GM19395 (cell line): ENCODE measurements at regions not wholly inside any gene's neighbourhood (a gene's known extent, or its start where the extent isn't known, plus 50 kb on each side); places are given as distances from the start of the nearest gene placed in this dataset.

ENCODE experiments used
- ATAC-seq: cut with Tn5 transposase; IDR thresholded peaks from one replicate; pipeline ENCODE4 v1.9.1; 2021; ENCODE audit warnings: mild to moderate bottlenecking, moderate library complexity; ENCODE audit not compliant: unreplicated experiment

DNA sequence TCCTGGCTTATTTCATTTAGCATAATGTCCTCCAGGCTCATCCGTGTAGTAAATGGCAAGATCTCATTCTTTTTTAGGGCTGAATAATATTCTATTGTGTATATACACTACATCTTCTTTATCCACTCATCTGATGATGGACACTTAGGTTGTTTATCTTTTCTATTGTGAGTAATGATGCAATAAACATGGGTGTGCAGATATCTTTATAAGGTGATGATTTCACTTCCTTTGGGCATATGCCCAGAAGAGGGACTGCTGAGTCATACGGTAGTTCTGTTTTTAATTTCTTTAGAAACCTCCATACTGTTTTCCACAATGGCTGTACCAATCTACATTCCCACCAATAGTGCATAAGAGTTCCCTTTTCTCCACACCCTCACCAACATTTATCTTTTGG is 317.6 kb upstream of the CNKSR2 start:
- ATAC-seq: no peak

DNA sequence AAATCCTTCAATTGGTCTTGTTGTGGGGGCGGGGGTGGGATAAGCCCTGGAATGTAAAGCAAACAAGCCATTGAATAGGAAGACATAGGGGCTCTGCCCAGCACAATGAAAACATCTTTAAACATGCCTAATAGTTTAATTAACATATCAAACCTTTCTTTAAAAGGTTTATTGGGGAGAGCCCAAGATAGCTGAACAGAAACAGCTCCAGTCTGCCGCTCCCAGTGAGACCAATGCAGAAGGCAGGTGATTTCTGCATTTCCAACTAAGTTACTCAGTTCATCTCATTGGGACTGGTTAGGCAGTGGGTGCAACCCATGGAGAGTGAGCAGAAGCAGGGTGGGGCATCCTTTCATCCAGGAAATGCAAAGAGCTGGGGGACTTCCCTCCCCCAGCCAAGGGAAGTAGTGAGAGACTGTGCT is 327.2 kb upstream of the CNKSR2 start:
- ATAC-seq: no peak

DNA sequence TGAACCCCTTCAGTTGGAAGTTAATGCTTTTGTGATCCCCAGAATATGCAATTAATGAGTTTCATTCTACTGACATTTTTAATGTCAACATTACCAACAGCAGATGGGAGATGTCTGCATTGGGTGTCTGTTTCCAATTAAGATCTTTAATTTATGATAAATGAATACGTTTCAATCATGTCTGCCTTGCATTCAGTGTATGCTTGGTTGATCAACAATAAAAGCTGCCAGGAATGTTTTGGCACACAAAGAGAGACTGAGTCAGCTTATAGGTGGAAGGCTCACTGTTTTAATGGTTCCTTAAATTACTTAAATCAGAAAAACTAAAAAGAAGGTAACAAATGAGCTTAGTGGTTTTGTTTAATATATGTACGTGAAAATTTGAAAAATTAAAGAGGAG is 359.9 kb upstream of the CNKSR2 start:
- no peak for ATAC-seq

DNA sequence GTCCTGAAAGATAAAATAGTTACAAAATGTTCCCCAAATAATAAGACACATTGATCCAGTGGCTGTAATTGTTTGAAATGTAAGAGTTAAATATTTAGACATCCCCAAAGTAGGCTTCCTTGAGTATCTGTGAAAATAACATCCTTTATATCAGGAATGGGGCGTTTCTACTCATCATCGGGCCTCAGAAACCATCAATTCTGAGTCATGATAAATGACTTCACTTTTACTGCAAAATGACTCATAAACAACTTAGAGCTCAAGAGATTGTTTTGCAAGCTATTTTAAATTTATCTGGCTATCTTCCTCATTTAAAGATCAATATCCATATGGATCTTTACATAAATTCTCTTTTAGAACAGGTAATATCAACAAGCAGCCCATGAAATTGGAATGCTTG is 369.4 kb upstream of the CNKSR2 start:
- ATAC-seq: no peak

DNA sequence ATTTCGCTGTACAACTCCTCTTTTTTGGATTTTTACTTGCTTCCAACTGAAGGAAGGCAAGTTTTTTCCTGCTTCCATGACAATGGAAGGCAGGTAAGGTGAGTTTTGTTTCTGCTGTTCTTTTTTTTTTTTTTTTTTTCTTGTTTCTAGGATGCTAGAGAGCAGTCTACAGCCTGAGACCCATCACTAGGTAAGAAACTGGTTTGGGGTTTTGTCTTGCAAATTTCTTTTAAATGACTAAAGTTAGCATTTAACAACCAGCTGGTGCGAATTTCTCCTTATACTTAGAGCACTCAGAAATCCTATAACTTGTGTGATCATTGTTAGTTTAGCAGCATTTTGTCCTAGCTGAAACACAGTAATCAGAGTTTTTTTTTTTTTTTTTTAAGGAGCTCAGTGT is 378.4 kb upstream of the CNKSR2 start:
- ATAC-seq: no peak

DNA sequence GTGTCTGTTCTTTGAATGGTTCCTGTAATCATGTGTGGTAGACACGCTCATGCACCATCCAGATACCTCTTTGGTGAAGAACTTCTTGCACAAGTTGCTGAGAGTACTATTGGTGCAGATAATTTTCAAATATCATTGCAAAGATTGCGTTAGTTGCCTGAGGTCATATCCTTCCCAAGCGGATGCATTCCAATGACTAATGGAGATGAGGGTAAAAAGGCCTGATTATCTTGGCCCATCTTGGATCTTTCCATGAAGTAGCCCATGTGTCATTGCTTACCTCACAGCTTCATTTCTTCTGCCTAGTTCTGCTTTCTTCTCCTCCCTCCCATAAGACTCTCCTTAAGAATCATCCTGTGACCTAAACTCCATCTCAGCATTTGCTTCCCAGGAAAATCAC is 384.9 kb upstream of the CNKSR2 start:
- ATAC-seq: no peak

DNA sequence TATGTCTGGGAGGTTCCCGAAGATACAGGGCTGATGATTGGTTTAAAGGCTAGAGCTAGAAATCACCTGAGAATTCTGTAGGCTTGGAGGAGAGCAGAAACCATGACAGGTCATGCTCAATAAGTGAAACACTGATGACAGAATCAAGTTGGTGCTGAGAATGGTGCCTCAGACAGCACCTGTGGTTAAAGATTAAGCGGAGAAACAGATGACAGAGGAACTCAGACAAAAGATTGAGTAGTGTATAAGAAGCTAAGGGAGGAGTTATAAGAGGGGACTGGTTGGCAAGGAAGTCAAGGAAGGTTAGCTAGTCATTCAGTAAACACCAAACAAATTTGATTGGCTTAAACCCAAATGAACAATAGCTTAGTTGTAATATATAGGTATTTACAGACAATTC is 385.4 kb upstream of the CNKSR2 start:
- no peak for ATAC-seq

DNA sequence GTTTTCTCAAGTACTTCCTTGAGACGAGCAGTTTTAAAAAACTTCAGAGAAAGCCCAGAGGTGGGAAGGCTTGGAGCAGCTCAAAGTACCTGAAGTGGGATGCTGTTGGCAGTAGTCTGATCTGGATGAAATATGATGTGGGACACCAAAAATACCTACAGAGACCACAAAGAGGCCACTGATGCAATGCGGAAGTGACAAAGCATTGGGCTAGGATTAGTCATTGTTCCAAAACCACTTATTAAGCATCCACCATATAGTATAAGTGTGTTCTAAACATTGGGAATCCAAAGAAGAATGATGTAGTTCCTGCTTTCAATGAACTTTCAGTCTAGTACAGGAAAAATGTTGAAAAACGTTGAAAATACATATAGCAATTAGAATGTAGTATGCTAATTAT is 386.1 kb upstream of the CNKSR2 start:
- no peak for ATAC-seq

DNA sequence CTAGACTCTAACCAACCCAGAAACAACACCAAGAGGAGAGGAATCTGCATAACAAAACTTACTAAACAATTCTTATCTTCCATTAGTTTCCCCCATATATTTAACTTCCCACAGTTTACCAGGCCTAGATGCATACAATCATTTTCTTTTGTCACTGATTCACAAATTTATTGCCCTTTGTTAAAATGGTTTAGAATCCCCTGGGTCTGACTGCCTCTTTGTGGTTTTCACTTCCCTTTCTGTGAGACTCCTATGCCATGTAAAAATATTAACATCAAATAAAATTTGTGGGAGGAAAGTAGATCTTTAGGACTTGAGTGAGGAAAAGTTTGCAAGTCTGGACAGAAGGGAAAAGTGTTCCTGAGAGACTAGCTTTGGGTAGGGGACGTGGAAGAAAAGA is 393.8 kb upstream of the CNKSR2 start:
- ATAC-seq: no peak

DNA sequence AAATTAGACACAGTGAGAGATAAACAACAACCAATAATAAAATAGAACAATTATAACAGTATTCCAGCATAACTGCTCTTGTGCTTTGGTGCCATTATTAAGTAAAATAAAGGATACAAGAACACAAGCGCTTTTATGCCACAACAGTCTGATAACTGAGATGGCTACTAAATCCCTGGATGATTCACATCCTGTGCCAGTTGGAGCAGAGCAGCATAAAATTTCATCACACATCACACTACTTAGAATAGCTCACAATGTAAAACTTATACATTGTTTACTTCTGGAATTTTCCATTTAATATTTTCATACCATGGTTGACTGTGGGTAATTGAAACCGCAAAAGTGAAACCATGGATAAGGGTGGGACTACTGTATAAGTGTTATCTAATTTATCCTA is 399.9 kb upstream of the CNKSR2 start:
- ATAC-seq: no peak

DNA sequence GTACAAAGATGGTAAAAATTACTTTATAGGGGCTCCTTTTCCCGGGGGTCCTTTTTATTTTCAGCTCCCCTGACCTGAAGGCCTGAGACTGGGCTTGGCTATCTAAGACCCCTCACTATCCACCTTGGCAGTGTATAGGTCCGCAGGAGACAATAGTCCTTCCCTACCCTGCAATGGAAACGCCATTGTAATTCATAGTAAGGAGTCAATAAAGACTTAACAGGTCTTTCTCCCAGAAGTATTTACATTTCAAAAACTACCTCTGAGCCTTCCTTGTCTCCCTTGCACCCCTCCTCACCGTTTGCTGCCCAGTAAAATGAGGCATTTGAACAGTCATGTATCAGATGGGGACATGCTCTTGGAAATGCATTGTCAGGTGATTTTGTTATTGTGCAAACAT is 401.2 kb upstream of the CNKSR2 start:
- ATAC-seq: no peak

DNA sequence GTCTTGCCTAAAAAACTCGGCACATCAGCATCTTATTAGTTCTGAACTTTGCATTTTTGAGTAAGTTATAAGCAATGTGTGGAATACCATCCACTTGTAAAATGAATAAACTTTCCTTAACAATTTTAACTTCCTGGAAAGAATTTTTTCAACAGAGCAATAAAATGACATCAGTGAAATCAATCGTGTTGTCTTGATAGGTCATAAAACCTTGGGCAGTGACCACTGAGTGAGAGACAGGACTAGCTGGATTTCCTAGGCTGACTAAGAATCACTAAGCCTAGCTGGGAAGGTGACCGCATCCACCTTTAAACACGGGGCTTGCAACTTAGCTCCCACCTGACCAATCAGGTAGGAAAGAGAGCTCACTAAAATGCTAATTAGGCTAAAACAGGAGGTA is 403.0 kb upstream of the CNKSR2 start:
- ATAC-seq: no peak

DNA sequence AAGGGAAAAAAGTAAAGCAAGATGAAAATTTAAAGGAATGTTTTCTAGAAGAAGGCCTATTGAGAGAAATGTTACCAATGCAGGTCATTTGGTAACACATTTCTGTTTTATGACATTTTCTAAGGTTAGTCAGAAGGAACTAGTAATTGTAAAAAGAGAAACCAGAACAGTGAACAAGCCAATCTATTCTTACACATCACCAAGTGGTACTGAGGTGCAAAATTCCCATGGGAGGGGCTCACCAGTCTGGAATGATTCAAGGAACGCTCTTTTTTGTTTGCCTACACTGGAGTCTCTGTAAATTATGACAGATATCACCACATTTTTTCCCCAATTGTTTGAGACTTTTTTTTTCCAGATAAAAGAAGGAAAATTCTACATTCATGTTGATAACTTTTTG is 404.7 kb upstream of the CNKSR2 start:
- ATAC-seq: no peak

DNA sequence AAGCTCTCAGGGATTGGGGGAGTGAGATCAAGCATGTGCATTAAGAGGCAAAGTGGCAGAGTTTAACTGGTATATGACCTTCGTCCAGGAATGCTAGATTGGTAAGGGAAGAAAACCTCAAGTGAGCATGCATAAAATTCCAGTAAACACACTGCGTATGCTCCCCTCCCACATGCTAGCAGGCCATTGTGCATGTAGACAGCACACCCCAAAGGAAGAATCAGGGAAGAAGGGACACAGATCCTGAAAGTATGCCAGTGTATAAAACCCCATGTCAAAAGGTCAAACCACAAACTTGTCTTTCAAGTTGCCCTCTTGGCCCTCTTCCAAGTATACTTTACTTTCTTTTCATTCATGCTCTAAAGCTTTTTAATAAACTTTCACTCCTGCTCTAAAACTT is 405.2 kb upstream of the CNKSR2 start:
- ATAC-seq: no peak

DNA sequence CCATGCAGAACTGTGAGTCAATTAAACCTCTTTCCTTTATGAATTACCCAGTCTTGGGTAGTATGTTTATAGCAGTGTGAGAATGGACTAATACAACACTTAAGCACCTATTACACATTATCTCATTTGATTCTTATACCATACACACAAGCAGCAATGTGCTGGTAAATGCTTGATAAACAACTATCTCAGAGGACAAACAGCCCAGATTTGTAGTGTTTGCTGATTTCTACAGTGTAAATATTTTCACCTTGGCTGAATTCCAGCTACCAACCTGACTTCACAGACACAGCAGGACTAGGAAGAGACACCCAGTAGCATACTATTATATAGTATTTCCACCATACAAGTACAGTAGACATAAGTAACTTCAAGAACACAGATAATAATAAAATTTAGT is 406.5 kb upstream of the CNKSR2 start:
- no peak for ATAC-seq

DNA sequence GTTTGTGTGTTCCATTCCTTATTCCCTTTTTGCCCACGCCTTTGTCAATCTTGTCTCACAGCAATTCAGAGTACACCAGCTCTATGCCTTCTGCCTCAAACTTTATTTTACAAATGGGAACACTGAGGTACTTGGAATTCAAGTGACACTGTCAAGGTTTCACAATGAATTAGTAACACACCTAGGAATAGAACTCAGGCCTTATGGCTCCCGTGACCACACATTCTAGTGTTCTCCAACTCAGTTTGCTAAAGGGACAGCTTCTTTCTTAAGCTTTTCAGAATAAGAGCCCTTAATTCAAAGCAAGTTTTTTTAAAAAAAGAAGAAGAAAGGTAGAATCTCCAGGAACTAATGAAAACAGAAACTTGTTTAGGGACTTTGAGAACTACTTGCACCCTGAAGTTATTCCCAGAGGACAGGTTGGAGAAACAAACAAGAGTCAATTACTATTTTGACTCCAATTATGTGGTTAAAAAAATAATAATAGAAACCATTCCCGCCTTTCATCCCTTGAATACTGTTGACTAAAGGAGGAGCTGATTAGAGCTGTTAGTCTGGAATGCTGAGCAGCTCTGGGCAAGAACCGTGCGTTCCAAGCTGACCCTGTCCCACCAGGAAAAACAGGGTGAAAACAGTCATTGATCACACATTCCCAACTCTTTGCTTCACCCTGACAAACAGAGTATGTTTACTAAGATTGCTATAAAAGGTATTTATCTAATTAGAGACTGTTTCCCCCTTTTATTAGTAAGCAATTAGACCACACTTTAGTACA is 408.8 kb upstream of the CNKSR2 start:
- ATAC-seq: no peak

DNA sequence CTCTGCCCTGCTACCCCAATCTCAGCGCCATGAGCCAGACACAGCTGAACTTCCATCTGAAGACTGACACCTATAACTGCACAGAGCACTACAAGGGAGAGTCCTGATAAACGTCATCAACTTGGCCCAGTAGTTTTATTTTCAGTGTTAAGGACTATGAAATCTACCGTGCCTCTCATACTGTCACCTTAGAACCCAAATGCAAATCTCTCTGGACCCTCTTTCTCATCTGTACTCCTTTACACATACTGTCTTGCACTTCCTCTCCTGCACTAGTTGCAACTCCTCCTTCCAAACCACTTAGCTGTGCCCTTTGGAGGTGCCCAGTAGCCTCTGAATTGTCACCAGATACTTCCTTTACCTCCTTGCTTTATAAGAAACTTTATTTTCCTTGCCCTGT is 420.2 kb upstream of the CNKSR2 start:
- no peak for ATAC-seq

DNA sequence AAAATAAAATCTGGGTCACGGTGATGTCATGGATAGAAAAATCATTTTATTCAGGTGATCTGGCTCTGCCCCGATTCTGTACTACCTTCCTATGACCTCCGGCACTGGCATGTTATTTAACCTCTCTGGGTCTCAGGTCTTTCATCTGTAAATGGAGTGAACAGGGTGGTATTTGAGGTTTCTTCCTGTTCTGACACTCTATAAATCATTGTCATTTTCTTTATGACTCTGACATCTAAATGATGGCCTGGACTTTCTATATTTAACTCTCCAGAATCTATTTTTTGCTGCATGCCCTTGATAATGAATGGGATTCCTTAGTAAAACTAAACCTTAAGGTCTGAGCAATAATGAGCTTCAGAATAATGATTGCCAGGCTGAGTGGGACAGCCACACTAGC is 422.0 kb upstream of the CNKSR2 start:
- ATAC-seq: no peak

DNA sequence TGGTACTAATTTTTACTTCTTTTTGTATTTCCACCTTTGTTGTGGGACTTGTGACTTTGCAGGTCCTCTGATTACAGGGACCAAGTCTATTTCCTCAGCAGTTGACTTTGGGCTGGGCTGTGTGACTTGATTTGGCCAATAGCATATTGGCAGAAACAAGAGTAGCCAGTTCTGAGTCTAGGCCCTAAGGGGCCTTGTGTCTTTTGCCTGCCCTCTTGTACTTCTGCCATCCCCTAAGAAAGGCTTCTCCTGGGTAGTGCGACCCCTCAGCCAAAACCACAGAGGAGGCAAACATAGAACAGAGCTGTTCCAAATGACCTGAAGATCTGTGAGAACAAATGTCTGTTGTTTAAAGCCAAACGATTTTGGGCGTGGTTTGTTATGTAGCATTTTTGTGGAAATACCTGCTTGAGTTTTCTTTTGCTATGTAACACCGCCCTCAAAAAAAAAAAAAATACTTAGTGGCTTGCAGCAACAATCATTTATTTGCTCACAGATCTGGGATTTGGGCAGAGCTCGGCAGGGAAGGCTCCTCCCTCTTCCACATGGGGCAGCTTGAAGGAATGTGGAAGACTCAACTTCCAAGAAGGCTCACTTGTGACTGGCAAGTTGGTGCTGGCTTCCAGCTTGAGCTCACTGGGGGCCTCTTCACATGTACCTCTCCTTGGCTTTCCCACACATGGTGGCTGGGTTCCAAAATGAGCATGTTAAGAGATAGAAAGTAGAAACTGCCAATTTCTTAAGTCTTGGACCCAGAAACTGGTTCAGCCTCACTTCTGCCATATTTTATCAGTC is 423.0 kb upstream of the CNKSR2 start:
- ATAC-seq: no peak

DNA sequence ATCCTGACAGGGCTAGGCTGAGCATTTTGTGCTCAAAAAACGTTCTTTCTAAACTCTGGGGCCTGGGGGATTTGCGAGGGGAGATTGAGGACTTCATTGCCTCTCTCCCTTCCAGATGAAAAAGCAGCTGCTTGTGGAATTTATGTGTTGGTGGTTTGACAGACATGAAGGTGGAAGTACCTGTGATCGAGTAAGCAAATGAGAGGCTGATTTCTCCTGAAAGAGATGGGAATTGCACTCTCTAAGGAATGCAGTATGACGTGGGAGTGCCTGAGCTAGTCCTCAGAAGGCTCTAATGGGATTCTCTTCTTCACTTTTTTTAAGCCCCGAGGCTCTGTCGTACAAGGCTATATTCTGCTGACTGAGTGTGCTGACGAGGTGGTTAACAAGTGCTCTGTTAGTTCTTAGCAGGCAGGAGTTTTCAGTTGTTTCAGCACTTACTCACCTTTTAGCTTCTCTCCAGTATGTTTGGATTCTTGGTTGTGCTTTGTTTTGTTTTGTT is 426.8 kb upstream of the CNKSR2 start:
- no peak for ATAC-seq

DNA sequence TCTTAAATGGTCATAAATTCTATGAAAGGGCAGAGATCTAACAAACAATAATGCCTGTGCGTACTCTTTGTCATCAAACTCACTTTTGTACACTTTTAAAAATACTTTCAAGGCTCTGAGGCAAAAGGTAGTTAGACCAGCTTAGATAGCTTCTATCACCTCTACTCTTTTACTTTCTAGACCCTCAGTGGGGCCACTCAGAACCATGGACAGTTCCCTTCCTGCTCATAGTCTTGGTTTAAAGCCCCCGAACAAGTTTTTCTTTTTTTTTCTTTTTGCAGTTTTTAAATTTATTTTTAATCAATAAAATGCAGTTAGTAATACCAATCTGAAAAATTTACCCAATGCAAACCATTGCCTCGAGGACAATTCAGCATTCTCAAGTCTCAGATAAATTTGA is 460.5 kb upstream of the CNKSR2 start:
- no peak for ATAC-seq

DNA sequence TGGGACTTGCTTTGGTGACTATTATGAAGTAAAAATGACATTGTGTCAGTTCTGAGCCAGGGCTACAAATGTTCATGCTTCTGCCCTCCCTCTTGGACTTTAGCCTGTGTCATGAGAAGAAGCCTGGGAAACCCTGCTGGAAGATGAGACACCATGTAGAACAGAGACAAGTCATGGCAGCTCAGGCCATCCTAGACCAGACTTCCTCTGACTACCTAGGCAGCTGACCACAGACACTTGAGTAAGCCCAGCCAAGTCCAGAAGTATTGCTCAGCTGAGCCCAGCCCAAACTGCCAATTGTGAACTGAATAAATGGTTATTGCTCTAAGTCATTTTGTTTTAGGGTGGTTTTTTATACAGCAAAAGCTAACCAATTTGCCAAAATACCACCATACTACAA is 467.6 kb upstream of the CNKSR2 start:
- no peak for ATAC-seq
